Astrocyte (in vitro differentiated cells and primary cell): ENCODE measurements at regions not wholly inside any gene's neighbourhood (a gene's known extent, or its start where the extent isn't known, plus 50 kb on each side); places are given as distances from the start of the nearest gene placed in this dataset.
"Not testable (repeated sequence)": the region's sequence is repeated elsewhere in the genome, so short reads cannot be mapped to it uniquely, and the experiment has no call there.

Experiments used
- DNase-seq: peaks from one replicate; pipeline ENCODE4 v3.0.0-alpha.2; 2010; ENCODE audit warnings: low read depth
- FAIRE-seq: peaks from 2 replicates; lab custom pipeline; 2011; peaks lifted over from hg19 to GRCh38; lab: Jason Lieb, UNC
- H2AFZ ChIP-seq: 2 replicates; pipeline ENCODE4 v1.6.0; 2012; ENCODE audit warnings: low read depth, low read length, inconsistent platforms
- H3K27ac ChIP-seq: 2 replicates; pipeline ENCODE4 v1.5.1; 2011; ENCODE audit warnings: low read depth, low read length, inconsistent platforms
- H3K27me3 ChIP-seq: 2 replicates; pipeline ENCODE4 v1.6.0; 2011; ENCODE audit warnings: low read length, inconsistent platforms; ENCODE audit not compliant: insufficient read depth
- H3K36me3 ChIP-seq: 2 replicates; pipeline ENCODE4 v1.5.1; 2011; ENCODE audit warnings: low read length, inconsistent platforms; ENCODE audit not compliant: insufficient read depth
- H3K4me1 ChIP-seq: 2 replicates; pipeline ENCODE4 v1.5.1; 2011; ENCODE audit warnings: low read length, inconsistent platforms; ENCODE audit not compliant: insufficient read depth
- H3K4me2 ChIP-seq: 2 replicates; pipeline ENCODE4 v1.6.0; 2012; ENCODE audit warnings: low read length, inconsistent platforms
- H3K4me3 ChIP-seq: 2 replicates; pipeline ENCODE4 v1.5.1; 2011; ENCODE audit warnings: low read depth, mild to moderate bottlenecking, low read length, inconsistent platforms; ENCODE audit not compliant: insufficient read depth
- H3K79me2 ChIP-seq: 2 replicates; pipeline ENCODE4 v1.6.0; 2012; ENCODE audit warnings: mild to moderate bottlenecking, low read length, inconsistent platforms; ENCODE audit not compliant: insufficient read depth
- H3K9ac ChIP-seq: 2 replicates; pipeline ENCODE4 v1.6.0; 2012; ENCODE audit warnings: mild to moderate bottlenecking, low read length, inconsistent platforms
- H3K9me3 ChIP-seq: 2 replicates; pipeline ENCODE4 v1.5.1; 2012; ENCODE audit warnings: low read depth, mild to moderate bottlenecking, low read length, inconsistent platforms; ENCODE audit not compliant: insufficient read depth
- H4K20me1 ChIP-seq: 2 replicates; pipeline ENCODE4 v1.6.0; 2012; ENCODE audit warnings: low read length, inconsistent platforms; ENCODE audit not compliant: insufficient read depth
- H3K27ac Mint-ChIP-seq: one replicate; pipeline ENCODE4 v1.8.0; 2021; ENCODE audit warnings: mild to moderate bottlenecking, mixed read lengths; ENCODE audit not compliant: unreplicated experiment
- H3K27me3 Mint-ChIP-seq: one replicate; pipeline ENCODE4 v1.8.0; 2021; ENCODE audit warnings: low read depth, mixed read lengths; ENCODE audit not compliant: unreplicated experiment
- H3K36me3 Mint-ChIP-seq: one replicate; pipeline ENCODE4 v1.8.0; 2021; ENCODE audit warnings: low read depth, mixed read lengths; ENCODE audit not compliant: unreplicated experiment
- H3K4me1 Mint-ChIP-seq: one replicate; pipeline ENCODE4 v1.8.0; 2021; ENCODE audit warnings: low read depth, mixed read lengths; ENCODE audit not compliant: unreplicated experiment
- H3K4me3 Mint-ChIP-seq: one replicate; pipeline ENCODE4 v1.8.0; 2021; ENCODE audit warnings: mild to moderate bottlenecking, moderate library complexity, mixed read lengths; ENCODE audit not compliant: unreplicated experiment
- H3K9me3 Mint-ChIP-seq: one replicate; pipeline ENCODE4 v1.8.0; 2021; ENCODE audit warnings: mild to moderate bottlenecking, mixed read lengths; ENCODE audit not compliant: unreplicated experiment
- CTCF ChIP-seq: IDR thresholded peaks from 2 replicates; pipeline ENCODE4 v1.5.1; 2011; ENCODE audit warnings: low read depth, mild to moderate bottlenecking, inconsistent platforms, low read length, moderate library complexity; ENCODE audit not compliant: insufficient read depth
- EZH2 ChIP-seq: IDR thresholded peaks from 2 replicates; pipeline ENCODE4 v1.6.1; 2012; ENCODE audit warnings: mild to moderate bottlenecking, low read length, inconsistent platforms; ENCODE audit not compliant: insufficient read depth

- H4K20me1 ChIP-seq = no peaks in the 10 kb centered on the region
- H3K4me2 ChIP-seq = no peak overlapping the region
- H3K36me3 Mint-ChIP-seq = no peaks in the 10 kb centered on the region
- peaks cover 6% of the 10 kb centered on the region for H3K4me1 Mint-ChIP-seq
- no peak overlapping the region for H3K27ac Mint-ChIP-seq
- no peak for DNase-seq
- H3K9ac ChIP-seq = no peak overlapping the region
- H3K4me1 ChIP-seq = no peaks in the 10 kb centered on the region
- no peaks in the 10 kb centered on the region for H3K27me3 Mint-ChIP-seq
- no peaks in the 10 kb centered on the region for H3K79me2 ChIP-seq
- no peak for TF ChIP-seq CTCF
- TF ChIP-seq EZH2 = no peak
- H2AFZ ChIP-seq = no peak overlapping the region
- H3K36me3 ChIP-seq = no peaks in the 10 kb centered on the region
- FAIRE-seq = no peak
- no peaks in the 10 kb centered on the region for H3K27me3 ChIP-seq
- no peak overlapping the region for H3K4me3 ChIP-seq
- H3K4me3 Mint-ChIP-seq = no peak overlapping the region
- H3K27ac ChIP-seq = no peak overlapping the region
- H3K9me3 ChIP-seq = no peaks in the 10 kb centered on the region
- no peaks in the 10 kb centered on the region for H3K9me3 Mint-ChIP-seq
These were observed 85.9 kb upstream of the PARP8 start for GRCh38 chr5:50580506-50580905.

- H3K27ac Mint-ChIP-seq, H2AFZ ChIP-seq, H3K4me1 Mint-ChIP-seq, H3K27ac ChIP-seq, H4K20me1 ChIP-seq, H3K36me3 Mint-ChIP-seq, H3K27me3 Mint-ChIP-seq, H3K4me3 ChIP-seq, H3K4me1 ChIP-seq, H3K4me2 ChIP-seq, H3K9me3 Mint-ChIP-seq, FAIRE-seq, H3K9me3 ChIP-seq, H3K79me2 ChIP-seq, H3K27me3 ChIP-seq, DNase-seq, H3K36me3 ChIP-seq, H3K4me3 Mint-ChIP-seq, H3K9ac ChIP-seq: not testable (repeated sequence)
These were observed 84.6 kb upstream of the PARP8 start for GRCh38 chr5:50581845-50582244.

GRCh38 chr5:50582699-50583098 is 83.7 kb upstream of the PARP8 start:
- H4K20me1 ChIP-seq = no peaks in the 10 kb centered on the region
- no peaks in the 10 kb centered on the region for H3K27me3 ChIP-seq
- Mint-ChIP-seq H3K27me3 (no peaks in the 10 kb centered on the region), H3K36me3 (no peaks in the 10 kb centered on the region), H3K27ac (no peak overlapping the region), H3K9me3 (no peaks in the 10 kb centered on the region), H3K4me3 (no peak overlapping the region), H3K4me1 (peaks cover 4% of the 10 kb centered on the region)
- no peak for DNase-seq
- TF ChIP-seq CTCF = no peak
- no peak for TF ChIP-seq EZH2
- H3K36me3 ChIP-seq = no peaks in the 10 kb centered on the region
- H3K9me3 ChIP-seq = no peaks in the 10 kb centered on the region
- no peaks in the 10 kb centered on the region for H3K79me2 ChIP-seq
- no peak overlapping the region for H3K4me3 ChIP-seq
- no peak overlapping the region for H3K4me2 ChIP-seq
- H3K27ac ChIP-seq = no peak overlapping the region
- no peak overlapping the region for H3K9ac ChIP-seq
- no peak overlapping the region for H2AFZ ChIP-seq
- no peaks in the 10 kb centered on the region for H3K4me1 ChIP-seq
- no peak for FAIRE-seq
